H1 (cell line): ENCODE measurements at regions not wholly inside any gene's neighbourhood (a gene's known extent, or its start where the extent isn't known, plus 50 kb on each side); places are given as distances from the start of the nearest gene placed in this dataset.

Experiments used
- CTCF ChIA-PET: fragments of 300-600 bp; sonication (Branson Sonifier 250); formaldehyde crosslinking; loops from one replicate; lab custom pipeline; 2021; ENCODE audit not compliant: partially characterized antibody; lab: Charles Lee
- POLR2A ChIA-PET: fragments of 300-600 bp; sonication (Branson Sonifier 250); formaldehyde crosslinking; loops from one replicate; lab custom pipeline; 2021; ENCODE audit warnings: inconsistent platforms; ENCODE audit not compliant: partially characterized antibody; lab: Charles Lee
- DNase-seq, 2 experiments: peaks; one replicate each; pipeline versions ENCODE4 v3.0.0 to v3.0.0-alpha.2; 2010 to 2022; ENCODE audit warnings: low spot score in 2 of 2, low read depth in 1 of 2, mixed read lengths in 1 of 2
- FAIRE-seq: peaks from 2 replicates; lab custom pipeline; 2011; peaks lifted over from hg19 to GRCh38; lab: Jason Lieb, UNC
- H2AFZ ChIP-seq: 2 replicates; pipeline ENCODE4 v1.8.1; 2012; ENCODE audit warnings: low read length, inconsistent platforms
- H2AK5ac ChIP-seq: 2 replicates; pipeline ENCODE4 v1.6.1; 2013; ENCODE audit warnings: low read depth, low read length
- H2BK120ac ChIP-seq: replicated peaks from 2 replicates; pipeline ENCODE3; 2013; ENCODE audit warnings: low read depth, low read length, inconsistent platforms
- H2BK12ac ChIP-seq: 2 replicates; pipeline ENCODE4 v1.6.1; 2013; ENCODE audit warnings: low read depth, low read length
- H2BK15ac ChIP-seq: 2 replicates; pipeline ENCODE4 v1.6.1; 2013; ENCODE audit warnings: low read length
- H2BK20ac ChIP-seq: 2 replicates; pipeline ENCODE4 v1.6.1; 2013; ENCODE audit warnings: low read length
- H2BK5ac ChIP-seq: 2 replicates; pipeline ENCODE4 v1.6.1; 2013; ENCODE audit warnings: low read depth, low read length
- H3K14ac ChIP-seq: 2 replicates; pipeline ENCODE4 v1.6.1; 2013; ENCODE audit warnings: inconsistent platforms; ENCODE audit not compliant: insufficient read length
- H3K18ac ChIP-seq: 2 replicates; pipeline ENCODE4 v1.6.1; 2013; ENCODE audit warnings: low read length; ENCODE audit errors: extremely low read depth
- H3K23ac ChIP-seq: 2 replicates; pipeline ENCODE4 v1.6.1; 2013; ENCODE audit warnings: inconsistent platforms; ENCODE audit not compliant: insufficient read length
- H3K23me2 ChIP-seq: 2 replicates; pipeline ENCODE4 v1.6.1; 2013; ENCODE audit warnings: low read depth, low read length
- H3K27ac ChIP-seq: 2 replicates; pipeline ENCODE4 v1.6.1; 2011; ENCODE audit warnings: low read depth, low read length, inconsistent platforms
- H3K27me3 ChIP-seq, 4 experiments: replicated peaks in 1 of 4; 1 replicate in 1 of 4; 2 replicates in 3 of 4; pipeline versions ENCODE4 v1.6.1 to v1.8.1; 2011 to 2013; ENCODE audit warnings: low read length in 3 of 4, mild to moderate bottlenecking in 3 of 4, inconsistent platforms in 2 of 4, mixed read lengths in 2 of 4, moderate library complexity in 1 of 4; ENCODE audit not compliant: control insufficient read depth in 3 of 4, insufficient read depth in 3 of 4; ENCODE audit errors: extremely low read depth in 1 of 4
- H3K36me3 ChIP-seq, 4 experiments: 2 replicates each; pipeline versions ENCODE4 v1.6.1 to v1.8.1; 2011 to 2013; ENCODE audit warnings: mild to moderate bottlenecking in 4 of 4, low read length in 3 of 4, moderate library complexity in 2 of 4, control low read depth in 1 of 4, inconsistent platforms in 1 of 4; ENCODE audit not compliant: insufficient read depth in 4 of 4, control insufficient read depth in 2 of 4
- H3K4ac ChIP-seq: replicated peaks from 2 replicates; pipeline ENCODE3; 2013; ENCODE audit warnings: low read length, low read depth, mixed read lengths, inconsistent platforms; ENCODE audit not compliant: insufficient read length
- H3K4me1 ChIP-seq, 4 experiments: replicated peaks in 1 of 4; 1 replicate in 1 of 4; 2 replicates in 3 of 4; pipeline versions ENCODE4 v1.6.1 to v1.8.1; 2011 to 2013; ENCODE audit warnings: low read length in 3 of 4, inconsistent platforms in 2 of 4, mixed read lengths in 1 of 4; ENCODE audit not compliant: insufficient read depth in 4 of 4, control insufficient read depth in 3 of 4
- H3K4me2 ChIP-seq, 2 experiments: 2 replicates each; pipeline versions ENCODE4 v1.6.1 to v1.8.1; 2011 to 2013; ENCODE audit warnings: low read depth in 2 of 2, low read length in 2 of 2, control low read depth in 1 of 2, inconsistent platforms in 1 of 2, mild to moderate bottlenecking in 1 of 2; ENCODE audit not compliant: insufficient read depth in 1 of 2
- H3K4me3 ChIP-seq, 4 experiments: fragments of 200-600, 300-600 bp in 1 of 4; sonication (generic), shearing (Covaris generic), sonication (Bioruptor Twin) in 1 of 4; 2 replicates each; pipeline versions ENCODE4 v1.5.1 to v1.8.1; 2011 to 2016; ENCODE audit warnings: low read length in 4 of 4, low read depth in 3 of 4, control low read depth in 2 of 4, inconsistent platforms in 2 of 4, mild to moderate bottlenecking in 2 of 4, mixed read lengths in 1 of 4, moderate library complexity in 1 of 4; ENCODE audit not compliant: insufficient read depth in 2 of 4; ENCODE audit errors: extremely low read depth in 1 of 4
- H3K56ac ChIP-seq: replicated peaks from 2 replicates; pipeline ENCODE3; 2013; ENCODE audit warnings: low read depth, mild to moderate bottlenecking, mixed read lengths, low read length, inconsistent platforms; ENCODE audit not compliant: insufficient read length
- H3K79me1 ChIP-seq: 2 replicates; pipeline ENCODE4 v1.6.1; 2013; ENCODE audit warnings: low read depth, low read length, control low read depth
- H3K79me2 ChIP-seq, 2 experiments: 2 replicates each; pipeline versions ENCODE4 v1.6.1 to v1.8.1; 2012 to 2013; ENCODE audit warnings: low read length in 2 of 2, mild to moderate bottlenecking in 2 of 2, inconsistent platforms in 1 of 2; ENCODE audit not compliant: insufficient read depth in 2 of 2, control insufficient read depth in 1 of 2
- H3K9ac ChIP-seq, 4 experiments: replicated peaks in 1 of 4; 1 replicate in 1 of 4; 2 replicates in 3 of 4; pipeline versions ENCODE4 v1.6.1 to v1.8.1; 2011 to 2013; ENCODE audit warnings: low read depth in 3 of 4, low read length in 3 of 4, control low read depth in 2 of 4, mild to moderate bottlenecking in 2 of 4, moderate library complexity in 2 of 4, inconsistent platforms in 1 of 4; ENCODE audit errors: extremely low read depth in 1 of 4
- H3K9me3 ChIP-seq, 2 experiments: 2 replicates each; pipeline versions ENCODE4 v1.6.1 to v1.8.1; 2012 to 2013; ENCODE audit warnings: mild to moderate bottlenecking in 2 of 2, moderate library complexity in 2 of 2, control low read depth in 1 of 2, inconsistent platforms in 1 of 2, low read depth in 1 of 2, low read length in 1 of 2, mixed read lengths in 1 of 2; ENCODE audit not compliant: insufficient read depth in 2 of 2
- H4K20me1 ChIP-seq, 2 experiments: replicated peaks in 1 of 2; 2 replicates each; pipeline versions ENCODE3 to v1.8.1; 2011 to 2013; ENCODE audit warnings: inconsistent platforms in 2 of 2, low read length in 2 of 2, mild to moderate bottlenecking in 1 of 2; ENCODE audit not compliant: insufficient read depth in 2 of 2, control insufficient read depth in 1 of 2
- H4K5ac ChIP-seq: 2 replicates; pipeline ENCODE4 v1.6.1; 2013; ENCODE audit warnings: low read length, low read depth, mixed read lengths, inconsistent platforms; ENCODE audit not compliant: insufficient read length
- H4K8ac ChIP-seq: 2 replicates; pipeline ENCODE4 v1.8.0; 2013; ENCODE audit warnings: mild to moderate bottlenecking, moderate library complexity, low read length, inconsistent platforms; ENCODE audit not compliant: insufficient read depth; ENCODE audit errors: extremely low read depth
- H4K91ac ChIP-seq: replicated peaks from 2 replicates; pipeline ENCODE3; 2013; ENCODE audit warnings: low read length, mixed read lengths, inconsistent platforms; ENCODE audit not compliant: insufficient read length
- BRCA1 ChIP-seq: IDR thresholded peaks from 2 replicates; pipeline ENCODE4 v1.6.1; 2012; ENCODE audit warnings: low read depth, low read length, improper control_type of control experiment
- CTBP2 ChIP-seq: IDR thresholded peaks from 2 replicates; pipeline ENCODE4 v1.7.0; 2011; ENCODE audit warnings: borderline replicate concordance, mild to moderate bottlenecking, moderate library complexity, mixed read lengths, low read length; ENCODE audit not compliant: insufficient read depth, insufficient read length
- EGR1 ChIP-seq: IDR thresholded peaks from 2 replicates; pipeline ENCODE4 v1.6.1; 2011; ENCODE audit warnings: low read depth, low read length, borderline replicate concordance
- GABPA ChIP-seq: IDR thresholded peaks from 2 replicates; pipeline ENCODE4 v1.6.1; 2011; ENCODE audit warnings: mild to moderate bottlenecking, low read length, moderate library complexity, borderline replicate concordance; ENCODE audit not compliant: insufficient read depth
- GTF2F1 ChIP-seq: IDR thresholded peaks from 2 replicates; pipeline ENCODE4 v1.6.1; 2012; ENCODE audit warnings: low read depth, low read length, improper control_type of control experiment, borderline replicate concordance
- JUND ChIP-seq: IDR thresholded peaks from 2 replicates; pipeline ENCODE4 v1.6.1; 2011; ENCODE audit warnings: mild to moderate bottlenecking, improper control_type of control experiment, low read length
- MAFK ChIP-seq: IDR thresholded peaks from 2 replicates; pipeline ENCODE4 v1.6.1; 2012; ENCODE audit warnings: low read depth, mild to moderate bottlenecking, improper control_type of control experiment, low read length
- RBBP5 ChIP-seq: IDR thresholded peaks from 2 replicates; pipeline ENCODE4 v1.7.1; 2012; ENCODE audit warnings: low read depth, mild to moderate bottlenecking, inconsistent platforms, low read length, moderate library complexity, borderline replicate concordance
- SIX5 ChIP-seq: IDR thresholded peaks from 2 replicates; pipeline ENCODE4 v1.6.1; 2011; ENCODE audit warnings: mild to moderate bottlenecking, low read depth, low read length
- SUZ12 ChIP-seq: fragments of 200-600 bp; sonication (generic); IDR thresholded peaks from 2 replicates; pipeline ENCODE4 v1.6.1; 2012; ENCODE audit warnings: mild to moderate bottlenecking, inconsistent platforms, low read length, moderate library complexity, mixed read lengths
- TEAD4 ChIP-seq: IDR thresholded peaks from 2 replicates; pipeline ENCODE4 v1.6.1; 2012; ENCODE audit warnings: low read depth, low read length, inconsistent platforms, mixed read lengths
- WGBS, 2 experiments: shearing (Covaris generic) in 1 of 2; methylation state at CpG; one replicate each; pipeline versions ENCODE4 v1.1.6 to v1.1.7; 2013 to 2015; ENCODE audit warnings: low lambda C conversion rate in 2 of 2, mixed read lengths in 2 of 2, inconsistent platforms in 1 of 2, low coverage in 1 of 2, missing lambda C conversion rate in 1 of 2; ENCODE audit not compliant: insufficient replicate concordance in 2 of 2, insufficient coverage in 1 of 2, insufficient read length in 1 of 2; ENCODE audit errors: extremely low coverage in 1 of 2, missing lambda C conversion rate in 1 of 2; 5-methylcytosine and 5-hydroxymethylcytosine counted together
- TF ChIP-seq, protein P1 (sequence below): IDR thresholded peaks from 2 replicates; pipeline ENCODE4 v1.6.1; 2012; ENCODE audit warnings: inconsistent platforms

GRCh38 chr2:67142741-67143140, 254.4 kb upstream of the ETAA1 start:
- Histone ChIP-seq H4K20me1 (no peaks in the 10 kb centered on the region), H3K27ac (no peak overlapping the region), H3K79me2 (no peaks in the 10 kb centered on the region), H3K23me2 (no peaks in the 10 kb centered on the region), H3K56ac (no peak overlapping the region), H4K8ac (no peak overlapping the region), H3K14ac (no peak overlapping the region), H3K4me1 (no peaks in the 10 kb centered on the region), H3K4me2 (no peak overlapping the region), H3K18ac (no peak overlapping the region), H2BK12ac (no peak overlapping the region), H2BK5ac (no peak overlapping the region), H4K5ac (no peak overlapping the region), H3K4ac (no peak overlapping the region), H2BK20ac (no peak overlapping the region), H3K23ac (no peak overlapping the region), H3K9ac (no peak overlapping the region)
- 89% methylated on average over 2 of the region's 2 CpGs; no CpG with 5 or more reads in 1 of the 2 experiments for WGBS, 2 experiments
- DNase-seq (no peak), FAIRE-seq (no peak)
- CTCF ChIA-PET, result no interaction called here
- TF ChIP-seq MAFK (no peak), GABPA (no peak), BRCA1 (no peak), CTBP2 (no peak), EGR1 (no peak), TEAD4 (no peak), JUND (no peak), GTF2F1 (no peak), SIX5 (no peak), RBBP5 (no peak), SUZ12 (no peak)
- TF ChIP-seq, protein P1, sequence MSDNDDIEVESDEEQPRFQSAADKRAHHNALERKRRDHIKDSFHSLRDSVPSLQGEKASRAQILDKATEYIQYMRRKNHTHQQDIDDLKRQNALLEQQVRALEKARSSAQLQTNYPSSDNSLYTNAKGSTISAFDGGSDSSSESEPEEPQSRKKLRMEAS, result no peak
- TF ChIP-seq, all 59 proteins: peak for 0
- no peak overlapping the region for H3K4me3 ChIP-seq
- H3K79me1 ChIP-seq, result no peaks in the 10 kb centered on the region
- no peaks in the 10 kb centered on the region for H3K9me3 ChIP-seq
- no peak overlapping the region for H4K91ac ChIP-seq
- no peaks in the 10 kb centered on the region for H3K27me3 ChIP-seq
- H2AK5ac ChIP-seq, result no peak overlapping the region
- no peak overlapping the region for H2BK15ac ChIP-seq
- H3K36me3 ChIP-seq, result no peaks in the 10 kb centered on the region
- no peak overlapping the region for H2AFZ ChIP-seq
- POLR2A ChIA-PET, result no interaction called here
- no peak overlapping the region for H2BK120ac ChIP-seq
